ENCODE measurements at regions not wholly inside any gene's neighbourhood (a gene's known extent, or its start where the extent isn't known, plus 50 kb on each side); places are given as distances from the start of the nearest gene placed in this dataset.
A peak's percentile ranks its signal among the peaks of the same experiment; 100 is the strongest.
"Not testable (repeated sequence)": the region's sequence is repeated elsewhere in the genome, so short reads cannot be mapped to it uniquely, and the experiment has no call there.

DNA sequence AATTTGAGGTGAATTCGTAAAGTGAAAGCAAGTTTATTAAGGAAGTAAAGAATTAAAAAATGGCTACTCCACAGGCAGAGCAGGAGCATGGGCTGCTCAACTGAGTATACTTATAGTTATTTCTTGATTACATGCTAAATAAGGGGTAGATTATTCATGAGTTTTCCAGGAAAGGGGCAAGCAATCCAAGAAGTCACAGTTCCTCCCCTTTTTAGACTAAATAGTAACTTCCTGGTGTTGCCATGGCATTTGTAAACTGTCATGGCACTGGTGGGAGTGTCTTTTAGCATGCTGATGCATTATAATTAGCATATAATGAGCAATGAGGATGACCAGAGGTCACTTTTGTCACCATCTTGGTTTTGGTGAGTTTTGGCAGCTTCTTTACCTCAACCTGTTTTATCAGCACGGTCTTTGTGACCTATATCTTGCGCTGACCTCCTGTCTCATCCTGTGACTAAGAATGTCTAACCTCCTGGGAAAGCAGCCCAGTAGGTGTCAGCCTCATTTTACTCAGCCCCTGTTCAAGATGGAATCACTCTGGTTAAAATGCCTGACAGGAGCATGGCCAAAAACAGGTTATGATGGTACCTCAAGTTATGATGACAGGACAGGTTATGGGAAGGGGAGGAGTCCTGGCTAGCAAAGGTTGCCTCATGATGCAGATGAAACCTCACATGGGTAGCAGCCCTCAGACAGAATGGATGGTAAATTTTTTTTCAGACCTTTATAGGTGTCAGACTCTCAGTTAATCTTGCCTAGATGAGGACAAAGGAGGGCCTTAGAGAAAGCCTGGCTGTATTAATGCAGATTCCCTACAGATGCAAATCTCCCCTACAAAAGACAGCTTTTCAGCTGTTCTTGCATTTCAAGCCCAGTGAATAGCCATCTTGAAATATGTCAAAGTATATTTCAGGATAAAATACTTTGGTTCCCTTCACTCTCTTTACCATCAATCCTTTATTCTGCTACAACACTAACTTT is 49.7 kb downstream of the SIPA1L2 start:
- DNase-seq (no peak), ATAC-seq (no peak)
- intact Hi-C loops (cut with micrococcal nuclease), result no loop called here

GRCh38 chr1:232579466-232579865 is 50.5 kb downstream of the SIPA1L2 start:
- no peak for ATAC-seq
- no peak for DNase-seq
- intact Hi-C loops (cut with micrococcal nuclease), result no loop called here

GRCh38 chr1:232578651-232579195 is 51.2 kb downstream of the SIPA1L2 start:
- DNase-seq (no peak), ATAC-seq (peak; percentile 25)
- intact Hi-C loops (cut with micrococcal nuclease), result no loop called here

- ATAC-seq, result no peak
- no peak for DNase-seq
- intact Hi-C loops (cut with micrococcal nuclease), result no loop called here
Measured at GRCh38 chr1:232577772-232578171, 52.2 kb downstream of the SIPA1L2 start.

- ATAC-seq, result no peak
- intact Hi-C loops (cut with micrococcal nuclease), result no loop called here
Measured at GRCh38 chr1:232576537-232576936, 53.4 kb downstream of the SIPA1L2 start.

DNA sequence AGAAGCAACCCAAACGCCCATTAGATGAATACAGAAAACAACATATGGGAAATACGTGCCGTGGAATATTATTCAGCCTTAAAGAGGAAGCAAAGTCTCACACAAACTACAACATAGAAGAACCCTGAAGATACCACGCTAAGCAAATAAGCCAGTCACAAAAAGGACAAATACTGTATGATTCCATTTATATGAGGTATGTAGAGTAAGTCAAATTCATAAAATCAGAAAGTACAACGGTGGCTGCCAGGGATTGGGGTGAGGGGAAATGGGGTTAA is 54.2 kb downstream of the SIPA1L2 start:
- DNase-seq, result no peak
- ATAC-seq, result no peak
- intact Hi-C loops (cut with micrococcal nuclease), result no loop called here

More at GRCh38 chr1:232576537-232576936, 53.4 kb downstream of the SIPA1L2 start:
- DNase-seq, result no peak

DNA sequence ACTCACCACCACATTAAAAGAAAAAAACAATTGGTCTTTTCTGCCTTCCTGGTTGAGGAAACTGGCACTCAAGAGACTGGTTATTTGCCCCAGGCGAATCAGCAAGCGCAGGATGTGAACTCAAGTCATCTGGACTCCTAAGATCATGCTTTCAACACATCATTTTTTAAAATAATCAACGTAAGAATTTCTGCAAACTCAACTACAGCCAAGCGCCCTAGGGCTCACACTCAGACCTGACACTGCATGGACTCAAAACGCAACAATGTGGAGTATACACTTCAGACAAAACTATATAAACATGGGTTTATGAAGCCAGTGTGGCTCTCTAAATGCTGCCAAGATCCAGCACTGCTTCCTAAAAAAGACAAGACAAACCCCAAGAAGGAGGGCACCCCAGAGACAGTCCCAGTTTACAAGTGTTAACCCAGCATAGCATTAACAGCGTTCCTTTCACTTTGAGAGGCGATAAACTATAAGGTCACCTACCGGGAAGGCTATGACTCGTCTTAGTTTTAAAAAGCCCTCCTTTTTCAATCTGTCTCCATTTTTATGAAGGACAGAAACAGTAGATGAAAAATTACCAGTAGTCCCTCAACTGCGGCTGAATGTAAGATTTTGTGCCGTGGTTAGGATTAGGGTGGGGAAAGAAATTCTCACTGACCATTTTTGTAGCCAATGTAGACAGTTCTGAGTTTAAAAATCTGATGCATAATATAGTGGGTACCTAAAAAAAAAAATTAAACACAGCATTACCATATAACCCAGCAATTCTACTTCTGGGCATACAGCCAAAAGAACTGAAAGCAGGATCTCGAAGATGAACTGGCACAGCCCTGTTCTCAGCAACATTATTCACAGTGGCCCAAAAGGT is 54.8 kb downstream of the SIPA1L2 start:
- peak; percentile 36 for ATAC-seq
- no peak for DNase-seq
- intact Hi-C loops (cut with micrococcal nuclease), result no loop called here

GRCh38 chr1:232574077-232574476 is 55.9 kb downstream of the SIPA1L2 start:
- intact Hi-C loops (cut with micrococcal nuclease), result no loop called here
- DNase-seq (no peak), ATAC-seq (no peak)

GRCh38 chr1:232571523-232571922 is 58.4 kb downstream of the SIPA1L2 start:
- DNase-seq, result no peak
- no peak for ATAC-seq
- intact Hi-C loops (cut with micrococcal nuclease), result no loop called here

DNA sequence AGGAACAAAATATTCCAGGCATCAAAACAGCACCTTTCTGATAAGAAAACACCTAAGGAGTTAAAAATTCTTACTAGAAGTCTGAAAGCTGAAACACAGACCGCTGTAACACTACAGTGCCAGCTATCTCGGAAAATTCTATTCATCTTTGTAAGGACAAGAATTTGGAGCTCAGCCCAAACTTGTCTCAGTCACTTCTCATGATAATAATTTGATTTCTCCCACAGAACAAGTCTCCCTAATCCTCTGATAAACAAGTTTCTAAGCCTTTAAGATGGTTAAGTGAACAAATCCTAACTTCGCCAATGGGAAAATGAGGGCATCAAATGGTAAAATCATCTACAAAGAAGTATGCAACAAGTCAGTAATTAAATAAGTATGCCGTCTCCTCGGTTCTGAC is 59.9 kb downstream of the SIPA1L2 start:
- ATAC-seq, result peak; percentile 61
- intact Hi-C loops (cut with micrococcal nuclease), result no loop called here
- DNase-seq, result no peak

DNA sequence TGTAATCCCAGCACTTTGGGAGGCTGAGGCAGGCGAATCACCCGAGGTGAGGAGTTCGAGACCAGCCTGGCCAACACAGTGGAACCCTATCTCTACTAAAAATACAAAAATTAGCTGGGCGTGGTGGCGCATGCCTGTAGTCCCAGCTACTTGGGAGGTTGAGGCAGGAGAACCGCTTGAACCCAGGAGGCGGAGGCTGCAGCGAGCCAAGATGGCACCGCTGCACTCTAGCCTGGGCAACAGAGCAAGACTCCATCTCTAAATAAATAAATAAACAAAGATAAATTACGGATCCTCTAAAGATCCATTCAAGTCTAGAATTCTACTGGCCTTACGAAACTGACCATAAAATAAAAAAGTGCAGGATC is 60.4 kb downstream of the SIPA1L2 start:
- ATAC-seq; intact Hi-C loops (cut with micrococcal nuclease); DNase-seq: not testable (repeated sequence)

GRCh38 chr1:232568906-232569553 is 60.9 kb downstream of the SIPA1L2 start:
- ATAC-seq (no peak), DNase-seq (no peak)
- intact Hi-C loops (cut with micrococcal nuclease), result no loop called here

GRCh38 chr1:232568331-232568852 is 61.5 kb downstream of the SIPA1L2 start:
- ATAC-seq (no peak), DNase-seq (no peak)
- intact Hi-C loops (cut with micrococcal nuclease), result no loop called here

GRCh38 chr1:232566093-232566492 is 63.8 kb downstream of the SIPA1L2 start:
- intact Hi-C loops (cut with micrococcal nuclease), result no loop called here
- ATAC-seq, result no peak

DNA sequence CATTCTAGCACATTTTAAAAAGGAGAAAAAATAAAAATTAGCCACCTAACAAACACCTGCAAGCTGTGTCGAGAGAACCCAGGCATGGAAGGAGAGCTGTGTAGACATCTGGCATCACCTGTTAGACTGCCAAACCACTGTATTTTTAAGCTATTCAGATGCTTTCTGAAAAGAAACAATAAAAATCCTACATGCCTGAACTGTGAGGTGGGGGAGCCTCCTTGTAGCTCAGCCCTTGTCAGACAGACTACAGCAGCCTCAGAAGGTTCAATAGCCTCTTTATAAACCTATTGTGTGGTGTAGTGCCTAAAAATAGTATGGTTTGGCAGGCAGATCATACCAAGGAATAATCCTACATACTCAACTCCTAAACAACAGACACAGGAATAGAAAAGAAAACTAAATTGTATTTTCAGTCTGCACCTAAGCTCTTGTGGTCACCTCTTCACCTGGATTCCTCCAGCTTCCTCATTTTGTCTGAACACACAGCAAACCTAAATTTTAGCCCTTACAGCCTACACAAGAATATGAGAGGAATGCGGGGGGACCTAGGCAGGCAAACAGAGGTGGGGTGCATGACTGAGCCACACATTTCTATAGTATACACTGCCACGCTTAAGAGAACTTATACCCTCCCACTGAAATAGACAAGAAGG is 67.0 kb downstream of the SIPA1L2 start:
- ATAC-seq (peak; percentile 74), DNase-seq (no peak)
- intact Hi-C loops (cut with micrococcal nuclease), result no loop called here

More at GRCh38 chr1:232566093-232566492, 63.8 kb downstream of the SIPA1L2 start:
- DNase-seq, result no peak

DNA sequence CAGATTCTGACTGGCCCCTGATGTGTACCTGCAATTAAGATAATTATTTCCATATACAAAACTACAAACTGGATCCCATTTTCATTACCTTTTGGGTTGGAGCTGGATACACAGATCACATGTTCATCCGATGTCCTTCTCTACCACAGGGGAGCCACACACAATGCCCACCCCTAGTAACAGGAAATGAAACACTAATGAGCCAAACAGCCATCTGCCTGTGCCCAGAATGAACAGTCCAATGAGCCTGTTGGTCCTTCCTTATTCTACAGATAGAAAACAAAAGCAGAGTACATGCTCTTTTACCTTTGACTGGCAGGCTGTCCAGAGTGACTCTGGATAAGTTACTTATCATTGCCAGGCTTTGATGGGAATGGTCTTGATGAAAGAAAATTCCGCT is 68.6 kb downstream of the SIPA1L2 start:
- DNase-seq, result no peak
- intact Hi-C loops (cut with micrococcal nuclease), result no loop called here
- ATAC-seq, result no peak

GRCh38 chr1:232560940-232561339 is 69.0 kb downstream of the SIPA1L2 start:
- intact Hi-C loops (cut with micrococcal nuclease), result no loop called here
- DNase-seq (no peak), ATAC-seq (no peak)

DNA sequence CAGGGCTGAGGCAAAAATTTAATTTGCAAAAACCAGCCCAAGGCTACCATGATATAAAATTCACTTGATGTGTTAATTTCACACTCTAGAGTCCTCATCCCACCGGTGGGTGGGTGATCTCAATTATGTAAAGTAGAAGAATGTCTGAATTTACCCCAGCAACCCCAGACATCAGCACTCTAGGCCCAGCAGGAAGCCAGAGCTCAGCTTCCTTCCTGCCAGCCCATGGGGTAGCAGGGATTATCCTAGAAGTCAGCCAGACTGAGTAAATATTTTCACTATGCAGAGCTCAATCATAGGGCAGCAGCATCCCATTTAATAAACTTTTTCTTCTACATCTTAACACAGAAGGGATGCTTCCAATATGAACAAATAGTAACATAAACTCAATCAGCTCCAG is 71.0 kb downstream of the SIPA1L2 start:
- intact Hi-C loops (cut with micrococcal nuclease), result loop anchor here (10.0 kb wide), 1 partner anchor 66 kb away; no protein-coding TSS in a partner anchor
- DNase-seq (no peak), ATAC-seq (no peak)

All from left ventricle myocardium superior (tissue), 1 donor.